T-helper 2 cell treated with Interferon-gamma antibody and Interleukin-4, amounts not matched to agents 100 ng/mL and 5 ng/mL, for 36 hours (primary cell): ENCODE measurements at regions not wholly inside any gene's neighbourhood (a gene's known extent, or its start where the extent isn't known, plus 50 kb on each side); places are given as distances from the start of the nearest gene placed in this dataset.
"Not testable (repeated sequence)": the region's sequence is repeated elsewhere in the genome, so short reads cannot be mapped to it uniquely, and the experiment has no call there.

ENCODE experiments used
- intact Hi-C: fragments of 100-400 bp; cut with micrococcal nuclease; formaldehyde crosslinking; loops from one replicate; pipeline ENCODE4 v1.15.1; 2023

DNA sequence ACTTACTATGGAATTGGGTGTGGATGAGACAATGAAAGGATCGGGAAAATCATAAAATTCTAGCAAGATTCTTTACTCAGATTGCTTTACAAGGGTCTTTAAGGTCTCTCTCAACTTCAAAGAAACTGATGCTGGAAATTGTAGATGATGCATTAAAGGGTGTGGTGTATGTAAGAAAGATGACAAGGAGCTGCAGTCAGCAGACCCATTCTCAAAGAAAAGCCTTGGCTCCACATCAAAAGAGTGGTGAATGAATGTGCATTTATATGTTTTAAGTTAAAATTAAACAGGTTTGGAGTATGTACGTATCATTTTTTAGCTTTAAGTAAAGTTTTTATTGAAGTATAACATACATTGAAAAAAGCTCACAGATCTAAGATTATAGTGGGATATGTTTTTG is 194.5 kb downstream of the C12orf75 start:
- intact Hi-C loops: no loop called here

DNA sequence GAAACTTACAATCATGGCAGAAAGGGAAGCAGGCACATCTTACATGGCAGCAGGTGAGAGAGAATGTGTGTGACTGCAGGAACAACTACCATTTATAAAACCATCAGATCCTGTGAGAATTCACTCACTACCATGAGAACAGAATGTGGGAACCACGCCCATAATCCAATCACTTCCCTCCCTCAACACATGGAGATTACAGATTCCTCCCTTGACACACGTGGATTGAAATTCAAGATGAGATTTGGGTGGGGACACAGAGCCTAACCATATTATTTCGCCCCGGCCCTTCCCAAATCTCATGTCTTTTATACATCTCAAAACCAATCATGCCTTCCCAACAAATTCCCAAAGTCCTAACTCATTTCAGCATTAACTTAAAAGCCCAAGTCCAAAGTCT is 203.6 kb downstream of the C12orf75 start:
- intact Hi-C loops: no loop called here

DNA sequence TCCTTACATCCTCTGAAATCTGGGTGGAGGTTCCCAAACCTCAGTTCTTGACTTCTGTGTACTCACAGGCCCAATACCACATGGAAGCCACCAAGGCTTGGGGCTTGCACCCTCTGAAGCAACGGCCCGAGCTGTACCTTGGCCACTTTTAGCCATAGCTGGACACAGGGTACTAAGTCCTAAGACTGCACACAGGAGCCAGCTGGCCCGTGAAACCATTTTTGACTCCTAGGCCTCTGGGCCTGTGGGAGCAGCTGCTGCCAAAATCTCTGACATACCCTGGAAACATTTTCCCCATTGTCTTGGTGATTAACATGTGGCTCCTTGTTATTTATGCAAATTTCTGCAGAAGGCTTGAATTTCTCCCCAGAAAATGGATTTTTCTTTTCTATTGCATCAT is 204.5 kb downstream of the C12orf75 start:
- intact Hi-C loops: not testable (repeated sequence)

DNA sequence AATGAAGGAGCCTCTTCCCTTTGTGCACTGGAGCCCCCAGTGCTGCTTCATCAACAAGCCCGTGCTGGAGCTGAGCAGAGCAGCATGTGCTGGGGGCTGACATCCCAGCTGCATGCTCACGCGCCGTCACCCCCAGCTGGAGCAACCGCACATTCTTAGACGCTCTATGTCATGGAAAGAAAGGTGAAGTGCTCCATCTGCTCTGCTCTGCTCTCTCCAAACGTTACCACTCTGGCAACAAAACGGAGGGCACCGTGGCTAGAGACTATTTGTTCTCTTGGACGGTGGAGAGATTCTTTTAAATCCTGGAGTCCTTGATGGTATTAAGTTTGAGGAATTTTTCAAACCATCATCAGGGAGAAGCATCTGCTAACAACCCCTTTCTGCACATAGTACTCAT is 208.4 kb downstream of the C12orf75 start:
- intact Hi-C loops: no loop called here

DNA sequence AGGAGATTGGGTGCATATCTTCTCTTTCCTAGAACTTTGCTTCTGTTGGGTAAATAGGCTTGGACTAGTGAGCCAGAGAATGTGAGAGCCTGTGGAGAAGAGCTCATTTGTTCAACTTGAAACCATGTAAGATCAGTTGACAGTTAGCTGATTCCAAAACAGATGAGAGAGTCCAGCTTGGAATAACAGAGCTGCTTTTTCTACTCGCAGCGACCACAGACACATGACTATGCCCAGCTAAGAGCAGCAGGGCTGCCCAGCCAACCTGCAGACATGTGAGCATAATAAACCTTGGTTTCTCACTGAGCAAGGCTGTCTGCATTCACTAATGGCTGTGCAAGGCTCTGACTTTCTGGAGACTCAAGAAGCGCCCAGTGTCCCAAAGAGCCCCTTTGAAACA is 209.2 kb downstream of the C12orf75 start:
- intact Hi-C loops: no loop called here

DNA sequence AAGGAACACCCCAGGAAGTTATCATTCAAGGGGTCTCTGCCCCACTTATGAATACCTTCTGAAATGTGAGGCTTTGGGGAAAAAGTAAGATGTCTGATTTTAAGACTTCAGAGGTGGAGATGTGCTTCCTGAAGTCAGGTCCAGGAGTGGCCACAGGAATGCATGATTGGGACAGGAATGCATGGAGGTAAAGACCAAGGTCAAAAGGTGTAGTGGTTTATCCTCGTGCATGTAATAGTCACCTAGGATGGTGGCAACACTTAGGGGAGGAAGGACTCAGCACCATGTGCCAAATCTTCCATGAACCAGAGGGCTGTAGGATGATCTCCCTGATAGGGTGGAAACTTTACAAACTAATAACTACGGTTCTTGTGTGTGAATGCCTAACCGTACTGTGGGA is 217.3 kb downstream of the C12orf75 start:
- intact Hi-C loops: no loop called here

DNA sequence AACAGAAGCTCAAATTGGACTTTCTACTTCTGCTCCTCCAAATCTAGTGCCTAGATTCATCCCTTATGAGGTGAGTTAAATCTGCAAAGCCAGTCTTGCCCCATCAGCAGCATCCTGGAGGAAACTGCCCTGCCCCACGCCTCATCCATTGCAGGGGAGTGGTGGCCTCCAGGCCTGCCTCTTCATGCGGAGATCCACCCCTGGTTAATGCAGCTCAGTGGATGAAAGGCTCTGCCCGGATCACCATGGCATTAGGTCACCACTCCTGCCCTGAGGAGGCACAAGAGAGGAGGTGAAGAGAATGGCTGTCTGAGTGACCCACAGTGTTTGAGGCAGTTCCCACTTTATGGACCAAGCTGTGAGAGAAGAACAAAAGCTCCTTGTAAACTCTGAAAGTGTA is 218.1 kb downstream of the C12orf75 start:
- intact Hi-C loops: no loop called here

DNA sequence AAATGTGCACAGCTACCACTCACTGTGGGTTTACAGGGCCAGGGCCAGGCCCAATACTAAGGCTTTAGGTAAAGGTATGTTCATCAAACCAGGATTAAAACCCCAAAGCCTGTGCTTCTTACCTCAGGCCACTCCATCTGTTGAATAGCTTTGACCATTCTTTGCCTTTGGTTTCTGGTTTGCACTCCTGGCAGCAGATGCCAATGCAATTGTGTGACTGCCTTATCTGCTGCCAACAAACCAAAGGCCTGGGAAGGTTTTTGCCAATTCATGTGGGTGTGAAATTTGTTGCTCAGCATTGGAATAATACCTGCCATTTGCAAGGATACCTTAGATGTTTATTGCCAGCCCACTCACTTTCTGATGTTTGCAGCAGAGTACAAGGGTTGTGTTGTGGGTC is 221.6 kb downstream of the C12orf75 start:
- intact Hi-C loops: no loop called here

DNA sequence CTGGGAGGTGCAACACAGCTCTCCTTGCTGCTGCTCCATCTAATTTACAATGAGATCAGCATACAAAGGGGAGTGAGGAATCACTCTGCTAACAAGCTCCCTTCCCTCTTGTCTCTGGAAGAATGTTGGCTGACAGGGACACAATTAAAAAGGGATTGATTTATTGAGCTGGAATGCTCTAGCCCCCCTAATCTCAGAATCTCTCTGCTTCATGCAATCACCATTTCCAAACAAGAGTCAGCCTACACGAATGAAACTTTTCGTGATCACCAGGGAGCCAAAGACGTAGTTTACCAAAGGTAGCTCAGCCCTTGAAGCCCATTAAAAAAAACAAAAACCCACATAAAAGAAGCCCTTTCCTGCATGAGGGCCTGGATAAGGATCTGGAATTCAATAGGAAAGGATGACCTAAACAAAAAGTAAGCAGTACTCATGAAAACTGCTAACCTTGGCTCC is 223.8 kb downstream of the C12orf75 start:
- intact Hi-C loops: no loop called here

DNA sequence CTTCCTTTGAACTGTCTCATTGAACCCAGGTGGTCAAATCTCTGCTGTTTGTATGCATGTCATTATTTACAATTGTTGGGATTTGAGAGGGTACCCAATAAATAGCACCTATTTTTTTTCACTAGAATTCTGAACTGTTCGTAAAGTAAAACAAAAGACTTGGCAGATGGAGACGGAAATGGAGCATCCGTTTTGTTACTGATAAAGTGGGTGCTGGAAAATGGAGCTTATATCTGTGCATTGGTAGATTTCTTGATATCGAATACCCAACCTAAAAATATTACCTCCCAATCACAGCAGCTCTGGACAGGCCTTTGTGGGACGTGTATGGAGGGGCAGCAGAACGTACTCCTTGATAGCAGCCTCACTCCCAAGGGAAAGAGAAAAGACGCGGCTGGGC is 224.4 kb downstream of the C12orf75 start:
- intact Hi-C loops: no loop called here

DNA sequence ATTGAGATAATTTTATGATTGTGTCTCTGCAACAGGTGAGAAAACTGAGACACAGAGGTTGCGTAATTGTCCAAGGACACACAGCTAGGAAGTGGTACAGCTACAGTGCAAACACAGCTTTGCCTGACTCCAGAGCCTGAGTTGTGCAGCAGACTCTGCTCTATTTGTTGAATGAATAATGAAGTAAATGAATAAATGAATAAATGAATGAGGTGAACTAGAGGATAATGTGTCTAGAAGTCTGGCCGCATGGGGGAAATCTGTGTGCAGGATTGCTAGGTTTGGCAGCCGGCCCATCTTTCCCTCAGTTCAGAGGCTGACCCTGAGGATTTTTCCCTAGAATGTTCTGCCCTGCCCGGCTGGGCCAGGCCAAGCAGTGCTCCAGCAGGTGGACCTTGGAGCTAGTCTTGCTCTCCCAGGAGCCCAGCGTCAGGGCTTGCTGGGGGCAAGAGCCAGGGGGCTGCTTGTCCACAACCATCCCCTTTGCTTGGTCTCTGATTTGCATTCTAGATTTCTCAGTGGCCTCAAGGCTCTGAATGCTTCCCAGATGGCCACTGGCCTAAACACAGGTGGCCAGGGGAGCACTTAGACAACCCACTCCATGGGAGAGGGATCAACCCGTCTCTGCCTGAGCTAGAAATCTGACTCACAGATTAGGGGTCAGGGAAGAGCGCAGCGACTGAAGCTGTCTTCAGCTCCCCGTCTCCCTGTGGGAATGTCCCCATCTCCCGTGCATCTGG is 225.2 kb downstream of the C12orf75 start:
- intact Hi-C loops: no loop called here

DNA sequence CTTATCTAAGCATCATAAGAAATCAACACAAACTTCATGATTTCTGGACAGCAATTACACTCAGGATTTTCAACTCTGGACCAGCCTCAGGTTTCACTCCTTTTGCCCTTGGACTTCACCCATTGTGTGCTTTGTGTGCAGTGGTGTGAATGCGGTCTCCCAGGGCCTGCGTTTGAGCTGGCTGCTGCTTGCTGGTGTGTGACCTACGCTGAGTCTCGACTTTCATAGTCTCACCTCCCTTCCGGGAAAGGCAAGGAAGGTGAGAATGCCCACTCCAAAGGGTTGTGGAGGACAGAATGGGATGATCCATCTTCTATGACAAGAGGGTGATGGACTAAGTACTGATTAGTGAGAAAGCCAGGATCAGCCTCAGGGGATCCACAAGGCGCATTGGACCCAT is 228.8 kb downstream of the C12orf75 start:
- intact Hi-C loops: no loop called here

DNA sequence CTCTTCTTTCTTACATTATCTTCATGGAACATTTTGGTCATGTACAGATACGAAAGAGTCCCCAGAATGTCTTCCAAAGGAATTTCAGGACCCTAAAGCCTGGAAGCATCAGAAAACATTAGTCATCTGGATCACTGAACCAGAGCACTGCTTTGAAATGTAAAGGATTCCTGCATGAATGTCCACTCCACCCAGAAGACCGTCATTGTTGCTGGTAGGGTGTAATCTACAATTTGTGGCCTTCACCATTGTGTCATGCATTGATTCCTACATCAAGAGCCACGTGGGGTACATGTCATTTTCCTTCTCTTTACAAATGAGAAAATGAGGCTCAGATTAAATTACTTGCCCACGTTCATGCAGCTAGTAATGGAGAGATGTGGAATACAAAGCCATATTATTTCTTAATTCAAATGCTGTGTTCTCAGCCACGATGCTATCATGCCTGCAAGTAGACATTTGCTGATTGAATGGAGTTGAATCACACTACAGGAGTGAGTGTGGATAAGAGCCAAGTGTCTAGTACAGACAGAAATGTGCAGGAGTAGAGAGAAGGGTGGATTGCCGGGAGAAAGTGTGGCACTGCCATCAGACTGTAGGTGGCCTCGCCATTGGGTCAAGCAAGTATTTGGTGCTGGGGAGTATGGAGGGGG is 231.2 kb downstream of the C12orf75 start:
- intact Hi-C loops: no loop called here

DNA sequence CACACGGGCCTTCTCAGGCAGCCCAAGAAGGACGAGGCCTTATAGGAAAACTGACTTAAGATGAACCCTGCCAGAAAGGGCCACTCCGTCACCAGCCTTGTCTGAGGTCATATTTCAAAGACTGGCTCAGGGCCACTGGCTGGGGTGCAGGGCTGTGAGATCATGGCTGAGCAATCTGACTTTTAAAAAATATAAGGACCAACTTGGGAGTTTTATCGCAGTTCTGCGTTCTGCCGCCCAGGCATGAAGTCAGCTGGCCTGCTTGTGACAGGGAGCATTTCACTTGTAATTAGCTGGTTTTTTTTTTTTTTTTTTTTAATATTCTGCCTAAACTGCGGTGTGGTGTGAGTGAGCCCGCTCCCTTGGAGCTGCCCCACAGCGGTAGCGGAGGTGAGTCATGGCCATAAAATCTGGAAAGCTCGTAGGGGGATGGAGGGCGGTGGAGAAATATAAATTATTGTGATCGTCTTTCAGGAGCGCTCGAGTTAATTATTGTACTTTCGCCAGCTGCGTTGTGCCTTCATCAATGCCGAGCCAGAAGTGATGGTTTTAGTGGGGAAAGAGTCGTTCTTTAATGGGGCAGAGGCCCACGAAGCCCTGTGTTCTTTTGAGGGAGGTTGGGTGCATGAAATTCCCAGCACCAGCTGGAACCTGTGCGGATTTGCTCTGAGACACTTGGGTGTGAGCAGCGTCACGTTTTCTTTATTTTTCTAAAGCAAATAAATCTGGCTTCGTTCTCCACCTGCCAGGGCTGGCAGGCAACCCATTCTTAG is 231.9 kb downstream of the C12orf75 start:
- intact Hi-C loops: no loop called here

DNA sequence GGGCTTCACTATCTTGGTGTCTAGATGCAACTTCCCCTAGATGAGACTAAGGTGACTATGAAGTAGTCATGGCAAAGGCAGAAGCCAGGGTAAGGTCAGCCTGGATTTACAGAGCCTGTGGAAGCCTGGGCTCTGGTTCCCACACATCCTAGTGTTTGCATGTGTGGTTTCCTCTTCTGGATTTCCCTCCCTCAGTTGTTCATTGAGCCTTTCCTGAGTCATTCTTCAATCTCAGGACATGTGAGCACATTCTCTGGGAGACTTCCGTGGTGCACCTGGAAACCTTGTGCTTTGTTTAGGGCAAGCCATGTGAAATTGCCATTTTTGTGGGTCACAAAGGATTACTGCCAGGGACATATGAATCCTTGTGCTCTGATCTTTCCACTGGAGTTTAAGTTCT is 236.6 kb downstream of the C12orf75 start:
- intact Hi-C loops: no loop called here

DNA sequence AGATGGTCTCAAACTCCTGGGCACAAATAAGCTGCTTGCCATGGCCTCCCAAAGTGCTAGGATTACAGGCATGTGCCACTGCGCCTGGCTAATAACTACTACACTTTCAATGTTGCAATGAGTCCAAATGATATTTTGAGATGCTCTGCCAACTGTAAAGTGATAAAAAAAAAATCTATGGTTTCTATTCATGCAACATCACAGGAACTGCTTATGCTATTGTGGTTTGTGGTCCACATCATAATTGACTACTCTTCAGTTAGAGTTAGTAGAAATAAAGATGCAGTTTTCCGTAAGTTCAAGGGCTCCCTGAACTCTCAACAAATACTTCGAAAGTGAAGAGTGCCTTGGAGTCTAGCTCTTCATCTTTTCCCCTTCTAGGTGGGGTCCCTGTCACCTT is 239.4 kb downstream of the C12orf75 start:
- intact Hi-C loops: no loop called here

DNA sequence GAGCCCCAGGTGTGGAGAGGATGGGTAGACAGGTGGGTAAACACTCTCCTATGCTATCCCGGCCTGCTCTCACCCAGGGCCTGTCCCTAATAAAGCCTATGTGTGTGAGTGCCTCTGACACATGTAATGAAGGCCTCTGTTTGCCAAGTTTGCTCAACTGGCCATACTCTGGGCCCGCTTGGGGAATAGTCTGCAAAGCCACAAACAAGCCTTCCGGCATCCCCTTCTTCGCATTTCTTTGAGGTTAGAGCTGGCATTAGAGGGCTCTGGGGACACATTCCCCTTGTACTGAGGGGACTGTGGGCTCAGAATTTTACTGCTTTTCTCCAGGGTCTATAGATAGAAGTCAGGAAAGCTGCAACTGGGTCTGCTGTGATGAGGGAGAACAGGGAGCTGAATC is 240.5 kb downstream of the C12orf75 start:
- intact Hi-C loops: no loop called here

DNA sequence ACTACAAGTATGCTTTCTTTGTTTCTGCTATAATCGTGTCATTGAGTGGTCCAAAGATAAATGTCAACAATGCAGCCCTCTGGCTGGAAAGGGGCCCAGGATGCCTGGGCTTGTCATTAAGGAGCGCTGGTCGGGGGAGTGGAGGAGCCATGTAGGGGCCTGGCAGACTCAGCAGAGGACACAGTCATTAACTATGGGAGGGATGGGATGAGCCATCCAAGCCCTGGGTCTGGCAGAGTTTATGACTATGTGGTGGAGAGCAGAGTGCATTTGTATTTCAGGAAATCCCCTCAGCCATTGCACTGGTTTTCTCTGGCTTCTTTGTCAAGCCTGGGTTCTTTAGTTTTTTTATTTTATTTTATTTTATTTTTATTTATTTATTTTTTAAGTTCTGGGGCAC is 243.1 kb downstream of the C12orf75 start:
- intact Hi-C loops: no loop called here

DNA sequence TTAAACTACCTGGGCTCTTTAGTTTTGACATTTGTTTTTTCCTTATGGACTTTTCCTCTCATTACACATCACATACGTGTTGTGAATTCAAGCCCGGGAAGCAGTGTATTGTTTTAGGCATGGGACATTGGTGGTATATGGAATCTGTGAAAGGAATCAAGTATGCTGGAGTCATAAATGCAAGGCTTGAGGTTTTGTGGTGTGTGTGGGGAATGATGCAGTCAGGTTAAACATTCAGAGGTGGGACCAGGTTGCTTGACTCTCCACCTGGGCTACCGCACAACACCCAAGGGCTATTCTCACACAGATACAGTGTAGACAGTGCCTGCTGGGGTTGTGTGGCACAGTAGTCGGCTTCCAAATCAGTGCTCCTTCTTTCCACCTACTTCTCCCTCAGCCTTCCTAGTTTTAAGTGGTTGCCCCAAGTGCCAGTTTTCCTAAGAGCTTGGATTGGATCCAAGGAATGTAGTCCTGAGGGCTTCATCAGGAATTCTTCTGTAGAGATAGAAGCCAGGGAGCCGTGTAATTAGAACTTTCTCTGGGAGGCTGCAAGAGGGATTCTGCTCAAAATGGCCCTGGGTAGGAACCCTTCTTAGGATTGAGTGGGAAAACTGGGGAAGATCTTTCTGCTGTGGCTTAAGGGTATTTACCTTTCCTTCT is 243.7 kb downstream of the C12orf75 start:
- intact Hi-C loops: no loop called here

DNA sequence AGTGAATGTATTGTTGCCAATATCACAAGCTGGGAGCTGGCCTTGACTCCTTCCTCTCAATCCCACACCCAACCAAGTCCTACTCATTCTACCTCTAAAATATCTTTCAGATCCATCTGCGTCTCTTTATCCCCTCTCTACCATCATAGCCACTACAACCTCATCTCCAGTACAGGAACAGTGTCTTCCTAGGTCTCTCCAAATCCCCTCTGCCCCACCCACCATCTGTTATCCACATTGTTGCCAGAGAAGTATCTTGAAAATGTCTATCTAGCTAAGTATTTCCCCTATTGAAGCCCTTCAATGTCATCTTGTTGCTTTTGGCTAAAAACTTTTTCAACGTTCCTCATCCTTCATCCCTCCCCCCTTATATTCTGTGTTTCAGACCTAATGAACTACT is 244.7 kb downstream of the C12orf75 start:
- intact Hi-C loops: no loop called here

DNA sequence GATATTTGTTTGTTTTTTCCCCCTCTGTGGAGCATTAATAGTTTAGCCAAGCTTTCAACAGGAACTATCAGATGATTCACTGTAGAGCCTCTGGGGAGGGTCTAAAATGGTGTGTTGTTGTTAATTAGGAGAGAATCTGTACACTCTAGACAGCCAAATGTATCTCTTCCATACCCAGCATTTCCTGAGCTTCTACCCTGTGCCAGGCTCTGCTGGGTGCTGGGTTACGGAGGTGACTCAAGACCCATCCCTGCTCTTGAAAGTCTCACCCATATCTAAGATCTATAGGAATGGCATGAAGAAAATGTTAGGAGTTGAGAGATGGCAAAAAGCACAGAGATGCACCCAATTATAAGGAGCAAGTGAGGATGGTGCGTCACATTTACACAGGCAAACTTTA is 245.8 kb downstream of the C12orf75 start:
- intact Hi-C loops: no loop called here

DNA sequence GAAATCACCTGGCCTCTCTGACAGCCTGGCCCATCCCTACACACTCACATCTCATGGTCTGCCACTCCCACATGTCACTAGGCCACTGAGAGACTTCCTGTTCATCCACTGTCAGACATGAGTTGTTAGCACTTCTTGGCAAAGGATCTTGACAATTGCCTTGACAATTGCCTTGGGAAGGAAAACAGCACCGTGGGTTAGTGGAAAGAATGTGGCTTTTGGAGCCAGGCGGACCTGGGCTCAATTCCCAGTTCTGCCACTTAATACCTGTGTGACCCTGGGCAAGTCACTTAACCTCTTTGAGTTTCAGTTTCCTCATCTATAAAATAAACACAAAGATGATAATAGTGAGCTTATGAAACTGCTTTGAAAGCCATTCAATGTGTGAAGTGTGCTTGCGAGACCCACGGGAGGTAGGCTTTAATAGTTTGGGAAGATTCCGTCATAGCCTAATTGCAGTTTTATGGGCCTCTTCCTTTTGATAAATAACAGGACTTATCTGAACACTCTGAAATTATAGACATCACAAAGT is 250.4 kb downstream of the C12orf75 start:
- intact Hi-C loops: no loop called here
